ENCODE measurements at regions not wholly inside any gene's neighbourhood (a gene's known extent, or its start where the extent isn't known, plus 50 kb on each side); places are given as distances from the start of the nearest gene placed in this dataset.
A peak's percentile ranks its signal among the peaks of the same experiment; 100 is the strongest.

DNA sequence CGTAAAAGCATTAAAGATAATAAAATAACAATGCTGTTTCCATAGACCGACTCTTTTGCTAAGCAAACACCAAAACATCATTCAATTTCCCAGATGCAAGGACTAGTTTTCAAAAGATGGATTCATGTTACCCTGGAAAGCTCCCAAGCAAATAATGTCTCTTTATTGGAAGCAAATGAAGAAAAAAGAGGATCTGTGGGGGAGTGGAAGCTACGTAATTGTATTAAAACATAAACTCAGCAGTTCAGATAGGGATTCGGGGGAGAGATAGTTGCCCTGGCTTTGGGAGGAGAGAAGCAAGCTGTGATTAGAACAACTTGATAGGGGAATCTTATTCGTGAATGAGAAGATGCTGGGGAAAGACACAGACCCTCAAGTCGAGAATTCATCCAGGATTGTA, 491.0 kb upstream of the CLINT1 start:
- no peak for DNase-seq
- peaks cover 0 to 4% (median 0%) of the 10 kb centered on the region in 3 donors for H3K9me3 ChIP-seq
- H3K27ac ChIP-seq, result no peak overlapping the region
- H3K36me3 ChIP-seq, result no peaks in the 10 kb centered on the region
- no peaks in the 10 kb centered on the region for H3K27me3 ChIP-seq
- ATAC-seq, result no peak
- in situ Hi-C loops (cut with MboI; ENCODE audit: low sequenced_read_pairs in 4 of 4) (no loop called here), intact Hi-C loops (cut with DNase I; ENCODE audit: low total_unique reads) (no loop called here)
- TF ChIP-seq, protein P1, sequence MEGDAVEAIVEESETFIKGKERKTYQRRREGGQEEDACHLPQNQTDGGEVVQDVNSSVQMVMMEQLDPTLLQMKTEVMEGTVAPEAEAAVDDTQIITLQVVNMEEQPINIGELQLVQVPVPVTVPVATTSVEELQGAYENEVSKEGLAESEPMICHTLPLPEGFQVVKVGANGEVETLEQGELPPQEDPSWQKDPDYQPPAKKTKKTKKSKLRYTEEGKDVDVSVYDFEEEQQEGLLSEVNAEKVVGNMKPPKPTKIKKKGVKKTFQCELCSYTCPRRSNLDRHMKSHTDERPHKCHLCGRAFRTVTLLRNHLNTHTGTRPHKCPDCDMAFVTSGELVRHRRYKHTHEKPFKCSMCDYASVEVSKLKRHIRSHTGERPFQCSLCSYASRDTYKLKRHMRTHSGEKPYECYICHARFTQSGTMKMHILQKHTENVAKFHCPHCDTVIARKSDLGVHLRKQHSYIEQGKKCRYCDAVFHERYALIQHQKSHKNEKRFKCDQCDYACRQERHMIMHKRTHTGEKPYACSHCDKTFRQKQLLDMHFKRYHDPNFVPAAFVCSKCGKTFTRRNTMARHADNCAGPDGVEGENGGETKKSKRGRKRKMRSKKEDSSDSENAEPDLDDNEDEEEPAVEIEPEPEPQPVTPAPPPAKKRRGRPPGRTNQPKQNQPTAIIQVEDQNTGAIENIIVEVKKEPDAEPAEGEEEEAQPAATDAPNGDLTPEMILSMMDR (IDR thresholded peaks at IDR 0.05 in 4 of 5, conservative IDR thresholded peaks at IDR 0.05 in 1 of 5), result no peak
- TF ChIP-seq POLR2A (IDR thresholded peaks at IDR 0.05), result no peak
- no peak overlapping the region for H3K4me3 ChIP-seq
- H3K4me1 ChIP-seq, result no peaks in the 10 kb centered on the region

- TF ChIP-seq, protein P1 (IDR thresholded peaks at IDR 0.05 in 4 of 5, conservative IDR thresholded peaks at IDR 0.05 in 1 of 5), result no peak
- TF ChIP-seq POLR2A (IDR thresholded peaks at IDR 0.05), result no peak
- Histone ChIP-seq H3K9me3 (no peaks in the 10 kb centered on the region), H3K27ac (no peak overlapping the region), H3K4me3 (no peak overlapping the region), H3K4me1 (no peaks in the 10 kb centered on the region), H3K36me3 (no peaks in the 10 kb centered on the region), H3K27me3 (no peaks in the 10 kb centered on the region)
- intact Hi-C loops (cut with DNase I; ENCODE audit: low total_unique reads), result no loop called here
- ATAC-seq (no peak), DNase-seq (no peak)
- in situ Hi-C loops (cut with MboI; ENCODE audit: low sequenced_read_pairs in 4 of 4), result no loop called here
Observed at GRCh38 chr5:158344376-158344775, 485.4 kb upstream of the CLINT1 start.

DNA sequence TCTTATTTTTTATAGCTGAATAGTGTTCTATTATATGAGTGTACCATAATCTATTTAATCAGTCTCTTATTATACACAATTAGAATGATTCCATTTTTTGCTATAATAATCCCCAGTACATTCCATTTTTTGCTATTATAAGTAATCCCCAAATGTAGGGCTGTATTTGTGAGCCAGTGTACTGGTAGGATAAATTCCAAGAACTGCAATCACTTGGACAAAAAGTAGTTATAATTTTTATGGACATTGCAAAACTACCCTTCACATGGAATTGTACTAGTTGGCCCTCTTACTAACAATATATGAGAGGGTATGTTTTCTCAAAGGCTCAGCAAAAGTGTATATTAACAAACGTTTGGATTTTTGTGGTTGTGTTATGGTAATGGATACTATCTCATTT, 481.7 kb upstream of the CLINT1 start:
- no peaks in the 10 kb centered on the region for H3K9me3 ChIP-seq
- no peaks in the 10 kb centered on the region for H3K4me1 ChIP-seq
- H3K27me3 ChIP-seq, result no peaks in the 10 kb centered on the region
- intact Hi-C loops (cut with DNase I; ENCODE audit: low total_unique reads) (no loop called here), in situ Hi-C loops (cut with MboI; ENCODE audit: low sequenced_read_pairs in 4 of 4) (no loop called here)
- H3K36me3 ChIP-seq, result no peaks in the 10 kb centered on the region
- H3K27ac ChIP-seq, result no peak overlapping the region
- no peak for DNase-seq
- no peak for TF ChIP-seq POLR2A (IDR thresholded peaks at IDR 0.05)
- TF ChIP-seq, protein P1 (IDR thresholded peaks at IDR 0.05 in 4 of 5, conservative IDR thresholded peaks at IDR 0.05 in 1 of 5), result no peak
- H3K4me3 ChIP-seq, result no peak overlapping the region
- peak in 1 of 2 donors; percentile 39 for ATAC-seq

DNA sequence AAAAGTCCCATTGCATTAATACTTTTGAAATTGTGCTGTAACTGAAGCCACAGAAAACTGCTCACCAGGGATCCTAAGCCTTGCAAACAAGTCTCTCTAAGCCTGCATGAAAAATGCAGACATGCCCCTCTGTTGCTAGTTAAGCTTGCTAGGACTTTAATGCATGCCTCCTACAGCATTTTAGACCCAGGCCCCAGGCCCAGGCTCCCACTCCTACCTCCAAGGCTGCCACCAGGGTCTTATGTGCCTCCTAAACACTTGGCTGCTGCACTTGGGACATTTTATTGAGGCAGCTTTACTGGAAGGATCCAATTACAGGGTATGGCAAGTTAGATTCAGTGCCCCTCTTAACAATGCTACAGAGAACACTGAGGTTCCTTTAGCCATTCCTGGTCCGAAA, 467.3 kb upstream of the CLINT1 start:
- Histone ChIP-seq H3K4me1 (no peaks in the 10 kb centered on the region), H3K9me3 (peaks cover 0 to 4% (median 0%) of the 10 kb centered on the region in 3 donors), H3K27me3 (no peaks in the 10 kb centered on the region), H3K27ac (no peak overlapping the region), H3K36me3 (no peaks in the 10 kb centered on the region), H3K4me3 (no peak overlapping the region)
- ATAC-seq (no peak), DNase-seq (no peak)
- intact Hi-C loops (cut with DNase I; ENCODE audit: low total_unique reads), result no loop called here
- TF ChIP-seq POLR2A (IDR thresholded peaks at IDR 0.05), result no peak
- TF ChIP-seq, protein P1 (IDR thresholded peaks at IDR 0.05 in 4 of 5, conservative IDR thresholded peaks at IDR 0.05 in 1 of 5), result no peak
- in situ Hi-C loops (cut with MboI; ENCODE audit: low sequenced_read_pairs in 4 of 4), result no loop called here

- DNase-seq, result no peak
- Histone ChIP-seq H3K9me3 (no peaks in the 10 kb centered on the region), H3K4me3 (no peak overlapping the region), H3K4me1 (no peaks in the 10 kb centered on the region), H3K27me3 (no peaks in the 10 kb centered on the region), H3K36me3 (no peaks in the 10 kb centered on the region), H3K27ac (no peak overlapping the region)
- intact Hi-C loops (cut with DNase I; ENCODE audit: low total_unique reads), result no loop called here
- TF ChIP-seq POLR2A (IDR thresholded peaks at IDR 0.05), result no peak
- TF ChIP-seq, protein P1 (IDR thresholded peaks at IDR 0.05 in 4 of 5, conservative IDR thresholded peaks at IDR 0.05 in 1 of 5), result no peak
- in situ Hi-C loops (cut with MboI; ENCODE audit: low sequenced_read_pairs in 4 of 4), result no loop called here
- ATAC-seq, result no peak
Observed at GRCh38 chr5:158324236-158324635, 465.3 kb upstream of the CLINT1 start.

All from gastrocnemius medialis (tissue), 4 donors.